Ishikawa (cell line): ENCODE measurements at regions not wholly inside any gene's neighbourhood (a gene's known extent, or its start where the extent isn't known, plus 50 kb on each side); places are given as distances from the start of the nearest gene placed in this dataset.

ENCODE experiments used
- CEBPB ChIP-seq: IDR thresholded peaks from 2 replicates; pipeline ENCODE4 v1.6.1; 2012
- CREB1 ChIP-seq: IDR thresholded peaks from 2 replicates; pipeline ENCODE4 v1.6.1; 2012; ENCODE audit warnings: low read depth
- EGR1 ChIP-seq: IDR thresholded peaks from 2 replicates; pipeline ENCODE4 v1.6.1; 2012
- EP300 ChIP-seq: IDR thresholded peaks from 2 replicates; pipeline ENCODE4 v1.6.1; 2012; ENCODE audit warnings: borderline replicate concordance
- FOXM1 ChIP-seq: IDR thresholded peaks from 2 replicates; pipeline ENCODE4 v1.6.1; 2012; ENCODE audit warnings: low read depth, borderline replicate concordance
- NFIC ChIP-seq: IDR thresholded peaks from 2 replicates; pipeline ENCODE4 v1.6.1; 2012
- RAD21 ChIP-seq: IDR thresholded peaks from 2 replicates; pipeline ENCODE4 v1.6.1; 2012; ENCODE audit warnings: low read depth
- TAF1 ChIP-seq: IDR thresholded peaks from 2 replicates; pipeline ENCODE4 v1.6.1; 2012; ENCODE audit warnings: low read depth, mild to moderate bottlenecking
- TCF12 ChIP-seq: IDR thresholded peaks from 2 replicates; pipeline ENCODE4 v1.6.1; 2012; ENCODE audit warnings: low read depth
- TEAD4 ChIP-seq: IDR thresholded peaks from 2 replicates; pipeline ENCODE4 v1.6.1; 2012
- YY1 ChIP-seq: IDR thresholded peaks from 2 replicates; pipeline ENCODE4 v1.6.1; 2012; ENCODE audit warnings: low read depth
- ZBTB7A ChIP-seq: IDR thresholded peaks from 2 replicates; pipeline ENCODE4 v1.6.1; 2012; ENCODE audit warnings: low read depth
- TF ChIP-seq, protein P1 (sequence below): IDR thresholded peaks from 2 replicates; pipeline ENCODE4 v1.6.1; 2012
- TF ChIP-seq, protein P2 (sequence below): IDR thresholded peaks from 2 replicates; pipeline ENCODE4 v1.6.1; 2012; ENCODE audit warnings: low read depth, mild to moderate bottlenecking
- TF ChIP-seq, protein P3 (sequence below): IDR thresholded peaks from 2 replicates; pipeline ENCODE4 v1.6.1; 2012

DNA sequence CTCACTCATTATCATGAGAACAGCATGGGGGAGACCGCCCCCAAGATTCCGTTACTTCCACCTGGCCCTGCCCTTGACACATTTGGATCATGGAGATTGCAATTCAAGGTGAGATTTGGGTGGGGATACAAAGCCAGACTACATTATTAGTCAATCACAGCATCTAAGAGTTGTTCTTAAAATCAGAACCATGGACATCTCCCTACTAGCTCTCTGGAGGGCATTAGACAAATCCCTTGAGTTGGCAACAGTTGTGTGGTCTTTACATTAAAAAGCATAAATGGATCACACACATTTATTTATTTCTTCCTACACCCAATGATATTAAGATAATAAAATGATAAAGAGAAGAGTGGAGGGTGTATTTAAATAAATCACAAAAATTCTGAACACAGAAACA, 262.8 kb upstream of the VCX start:
- TF ChIP-seq, protein P1, sequence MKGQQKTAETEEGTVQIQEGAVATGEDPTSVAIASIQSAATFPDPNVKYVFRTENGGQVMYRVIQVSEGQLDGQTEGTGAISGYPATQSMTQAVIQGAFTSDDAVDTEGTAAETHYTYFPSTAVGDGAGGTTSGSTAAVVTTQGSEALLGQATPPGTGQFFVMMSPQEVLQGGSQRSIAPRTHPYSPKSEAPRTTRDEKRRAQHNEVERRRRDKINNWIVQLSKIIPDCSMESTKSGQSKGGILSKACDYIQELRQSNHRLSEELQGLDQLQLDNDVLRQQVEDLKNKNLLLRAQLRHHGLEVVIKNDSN = no peak
- TF ChIP-seq, protein P2, sequence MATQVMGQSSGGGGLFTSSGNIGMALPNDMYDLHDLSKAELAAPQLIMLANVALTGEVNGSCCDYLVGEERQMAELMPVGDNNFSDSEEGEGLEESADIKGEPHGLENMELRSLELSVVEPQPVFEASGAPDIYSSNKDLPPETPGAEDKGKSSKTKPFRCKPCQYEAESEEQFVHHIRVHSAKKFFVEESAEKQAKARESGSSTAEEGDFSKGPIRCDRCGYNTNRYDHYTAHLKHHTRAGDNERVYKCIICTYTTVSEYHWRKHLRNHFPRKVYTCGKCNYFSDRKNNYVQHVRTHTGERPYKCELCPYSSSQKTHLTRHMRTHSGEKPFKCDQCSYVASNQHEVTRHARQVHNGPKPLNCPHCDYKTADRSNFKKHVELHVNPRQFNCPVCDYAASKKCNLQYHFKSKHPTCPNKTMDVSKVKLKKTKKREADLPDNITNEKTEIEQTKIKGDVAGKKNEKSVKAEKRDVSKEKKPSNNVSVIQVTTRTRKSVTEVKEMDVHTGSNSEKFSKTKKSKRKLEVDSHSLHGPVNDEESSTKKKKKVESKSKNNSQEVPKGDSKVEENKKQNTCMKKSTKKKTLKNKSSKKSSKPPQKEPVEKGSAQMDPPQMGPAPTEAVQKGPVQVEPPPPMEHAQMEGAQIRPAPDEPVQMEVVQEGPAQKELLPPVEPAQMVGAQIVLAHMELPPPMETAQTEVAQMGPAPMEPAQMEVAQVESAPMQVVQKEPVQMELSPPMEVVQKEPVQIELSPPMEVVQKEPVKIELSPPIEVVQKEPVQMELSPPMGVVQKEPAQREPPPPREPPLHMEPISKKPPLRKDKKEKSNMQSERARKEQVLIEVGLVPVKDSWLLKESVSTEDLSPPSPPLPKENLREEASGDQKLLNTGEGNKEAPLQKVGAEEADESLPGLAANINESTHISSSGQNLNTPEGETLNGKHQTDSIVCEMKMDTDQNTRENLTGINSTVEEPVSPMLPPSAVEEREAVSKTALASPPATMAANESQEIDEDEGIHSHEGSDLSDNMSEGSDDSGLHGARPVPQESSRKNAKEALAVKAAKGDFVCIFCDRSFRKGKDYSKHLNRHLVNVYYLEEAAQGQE = peak; percentile 71

DNA sequence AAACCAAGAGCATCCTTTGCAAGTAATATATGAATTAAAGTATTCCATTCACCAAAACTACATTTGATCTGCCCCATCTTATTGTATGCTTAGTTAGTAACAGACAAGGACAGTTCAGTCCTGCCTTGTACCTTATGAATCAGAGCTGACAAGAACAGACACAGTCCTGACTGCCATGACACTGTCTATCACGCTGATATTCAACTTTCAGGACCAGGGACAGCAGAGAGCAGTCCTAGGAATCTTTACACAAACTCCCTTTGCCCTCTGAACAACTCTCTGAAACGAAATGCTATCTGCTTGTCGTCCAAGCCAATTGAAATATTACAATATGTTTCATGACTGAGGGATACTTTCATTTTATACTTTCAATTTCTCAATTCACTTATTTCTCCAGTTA, 268.6 kb upstream of the VCX start:
- TF ChIP-seq, protein P2 = peak; percentile 80
- TF ChIP-seq YY1 = no peak

DNA sequence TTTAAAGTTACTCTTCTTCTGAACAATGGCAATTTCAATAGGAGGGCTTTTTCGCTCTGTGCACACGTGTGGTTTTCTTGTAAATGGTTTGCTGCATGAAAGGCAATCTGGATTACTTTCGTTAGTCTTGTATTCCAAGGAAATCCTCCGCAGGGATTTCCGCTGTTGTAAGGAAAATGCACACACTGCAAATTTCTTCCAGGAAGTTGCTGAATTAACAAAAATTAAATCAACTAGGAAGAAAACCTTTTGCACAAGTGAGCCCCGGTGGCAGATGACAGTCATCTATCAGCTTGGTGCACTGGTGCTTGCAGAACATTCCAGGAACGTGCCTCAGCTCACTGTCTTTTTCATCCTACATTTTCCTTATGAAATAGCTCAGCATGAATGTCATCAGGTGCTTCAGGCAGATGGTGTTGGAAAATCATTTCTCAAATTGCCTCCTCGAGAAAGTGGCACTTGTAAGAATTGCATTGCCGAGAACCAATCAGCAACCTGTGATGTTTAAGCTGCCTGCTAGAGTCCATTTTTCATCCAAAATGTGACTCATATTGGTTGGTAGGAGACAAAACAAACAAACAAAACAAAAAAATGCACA, 272.4 kb upstream of the VCX start:
- no peak for TF ChIP-seq YY1
- no peak for TF ChIP-seq EGR1

DNA sequence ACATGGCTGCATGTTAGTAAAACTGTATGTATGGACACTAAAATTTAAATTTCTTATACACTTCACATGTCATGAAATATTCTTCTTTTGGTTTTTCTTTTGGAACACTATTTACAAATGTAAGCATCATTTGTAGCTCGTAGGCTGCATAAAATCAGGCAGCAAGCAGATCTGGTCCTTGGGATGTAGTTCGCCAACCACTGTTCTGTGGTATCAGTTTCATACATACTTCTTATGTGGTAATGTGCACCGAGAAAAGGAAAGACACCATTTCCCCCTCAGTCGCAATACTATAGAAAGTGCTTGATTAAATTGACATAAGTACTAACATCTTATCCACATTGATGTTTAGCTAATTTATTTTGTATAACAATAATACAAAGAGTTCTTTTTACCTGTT, 274.4 kb upstream of the VCX start:
- TF ChIP-seq CEBPB (no peak), TEAD4 (no peak), TCF12 (no peak), TAF1 (no peak), YY1 (no peak), FOXM1 (no peak), ZBTB7A (no peak), RAD21 (no peak), NFIC (no peak), EP300 (no peak), EGR1 (no peak), CREB1 (no peak)
- TF ChIP-seq, protein P3, sequence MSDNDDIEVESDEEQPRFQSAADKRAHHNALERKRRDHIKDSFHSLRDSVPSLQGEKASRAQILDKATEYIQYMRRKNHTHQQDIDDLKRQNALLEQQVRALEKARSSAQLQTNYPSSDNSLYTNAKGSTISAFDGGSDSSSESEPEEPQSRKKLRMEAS = no peak
- TF ChIP-seq, protein P1 = no peak
- TF ChIP-seq, protein P2 = no peak

DNA sequence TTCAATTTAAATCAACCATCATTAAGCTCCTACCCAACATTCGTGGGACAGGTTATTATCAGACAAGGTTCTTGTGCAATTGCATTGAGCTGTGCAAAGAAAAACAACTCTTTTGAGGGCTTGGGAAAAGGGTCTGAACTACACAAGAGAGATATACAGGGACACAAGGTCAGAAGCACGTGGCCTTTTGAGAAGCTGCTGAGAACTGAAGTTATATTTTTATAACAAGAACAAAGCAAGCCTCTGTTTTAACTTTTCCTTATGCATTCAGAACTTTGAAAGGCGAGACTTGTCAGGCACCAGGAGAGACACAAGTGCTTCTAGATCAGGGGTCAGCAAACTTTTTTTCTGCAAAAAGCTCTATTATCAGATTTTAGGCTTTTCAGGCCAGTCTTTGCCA, 274.8 kb upstream of the VCX start:
- TF ChIP-seq TAF1 (no peak), CEBPB (no peak), NFIC (no peak), CREB1 (no peak), EP300 (no peak), TCF12 (no peak), ZBTB7A (no peak)
- TF ChIP-seq, protein P2 = no peak
